Cerebellar cortex (tissue), 1 donor: ENCODE measurements at regions not wholly inside any gene's neighbourhood (a gene's known extent, or its start where the extent isn't known, plus 50 kb on each side); places are given as distances from the start of the nearest gene placed in this dataset.
"Not testable (repeated sequence)": the region's sequence is repeated elsewhere in the genome, so short reads cannot be mapped to it uniquely, and the experiment has no call there.

Experiments used
- DNase-seq: peaks from one replicate; pipeline ENCODE4 v3.0.0-alpha.2; 2015; ENCODE audit warnings: low spot score

DNA sequence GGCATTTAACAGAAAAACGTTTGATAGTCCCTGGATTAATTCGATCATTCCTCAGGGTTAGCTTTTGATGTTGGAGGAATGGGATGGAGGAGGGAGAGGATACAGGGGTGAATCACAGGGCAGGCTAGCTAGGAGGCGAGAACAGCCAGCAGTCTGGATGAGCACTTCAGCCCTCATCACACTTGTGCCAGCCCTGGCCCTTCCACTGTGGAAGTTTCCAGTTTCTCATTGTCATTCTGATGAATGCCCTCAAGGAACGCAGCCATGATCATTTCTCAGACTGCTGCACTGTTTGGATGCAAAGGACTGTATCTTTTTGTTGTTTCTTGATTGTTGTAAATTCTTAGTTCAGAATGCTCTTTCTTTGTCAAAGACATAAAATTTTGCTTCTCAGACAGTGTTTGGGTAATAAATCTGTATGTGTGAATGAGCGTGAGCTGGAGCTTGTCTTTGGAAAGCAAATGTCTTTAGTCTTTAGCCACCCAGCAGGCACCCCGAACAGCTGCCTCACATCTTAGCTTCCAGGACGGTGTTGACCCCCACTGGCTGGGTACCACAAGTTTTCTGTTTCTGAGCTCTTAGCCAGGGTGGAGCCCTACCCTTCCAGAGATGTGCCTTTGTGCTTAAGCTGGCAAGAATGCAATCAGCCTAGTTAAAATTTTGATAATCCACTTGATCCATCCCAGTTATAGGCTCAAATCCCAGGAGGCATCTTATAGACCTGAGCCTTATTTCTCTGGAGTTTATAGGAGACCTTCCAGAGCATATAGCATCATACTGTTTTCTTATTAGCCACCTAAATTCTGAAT lies 121.1 kb downstream of the PDCD6IP start:
- no peak for DNase-seq

DNA sequence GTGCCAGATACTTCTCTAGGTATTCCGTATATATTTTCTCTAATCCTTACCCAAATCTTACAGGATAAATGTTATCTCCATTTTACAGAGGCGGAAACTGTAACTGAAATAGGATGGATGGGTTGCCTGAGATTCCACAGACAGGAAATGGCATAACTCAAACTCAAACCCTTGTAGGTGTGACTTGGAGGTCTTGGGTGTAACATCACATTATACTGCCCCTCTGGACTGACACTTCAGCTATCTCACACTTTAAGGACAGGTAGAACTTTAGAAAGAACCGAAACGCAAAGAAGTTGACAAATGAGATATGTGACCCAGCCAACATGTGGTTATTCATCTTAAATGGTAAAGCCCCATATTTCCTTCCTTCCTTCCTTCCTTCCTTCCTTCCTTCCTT lies 122.1 kb downstream of the PDCD6IP start:
- no peak for DNase-seq

- no peak for DNase-seq
Measured at GRCh38 chr3:33921608-33922007, 123.2 kb downstream of the PDCD6IP start.

DNA sequence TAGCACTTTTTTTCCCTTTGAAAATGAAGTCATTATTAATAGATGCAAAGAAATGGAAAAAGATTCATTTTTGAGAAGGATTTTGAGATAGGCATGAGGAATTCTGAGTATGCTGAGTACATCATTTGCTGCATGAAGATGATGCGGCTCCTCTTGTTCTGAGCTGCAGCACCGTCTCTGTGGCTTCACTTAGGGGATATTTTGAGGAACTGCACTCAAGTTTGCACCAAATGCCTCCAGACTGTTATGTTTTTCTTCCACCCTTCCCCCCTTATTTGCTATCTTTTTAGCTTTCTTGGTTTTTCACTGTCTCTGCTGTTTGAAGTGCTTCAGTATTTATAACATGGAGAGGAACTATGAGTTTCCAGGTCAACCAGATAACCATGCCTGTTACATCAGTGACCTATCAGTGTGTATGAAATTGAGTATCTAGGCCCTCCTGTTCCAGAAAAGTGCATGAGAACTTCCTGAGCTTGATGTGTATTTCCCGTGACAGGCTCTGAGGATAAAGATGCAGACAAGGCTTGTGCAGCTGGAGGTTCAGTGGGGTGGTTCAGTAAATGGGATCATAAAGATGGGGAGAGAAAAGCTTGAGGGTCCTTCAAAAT lies 128.7 kb downstream of the PDCD6IP start:
- DNase-seq = no peak

GRCh38 chr3:33929813-33930212 lies 131.4 kb downstream of the PDCD6IP start:
- no peak for DNase-seq

DNA sequence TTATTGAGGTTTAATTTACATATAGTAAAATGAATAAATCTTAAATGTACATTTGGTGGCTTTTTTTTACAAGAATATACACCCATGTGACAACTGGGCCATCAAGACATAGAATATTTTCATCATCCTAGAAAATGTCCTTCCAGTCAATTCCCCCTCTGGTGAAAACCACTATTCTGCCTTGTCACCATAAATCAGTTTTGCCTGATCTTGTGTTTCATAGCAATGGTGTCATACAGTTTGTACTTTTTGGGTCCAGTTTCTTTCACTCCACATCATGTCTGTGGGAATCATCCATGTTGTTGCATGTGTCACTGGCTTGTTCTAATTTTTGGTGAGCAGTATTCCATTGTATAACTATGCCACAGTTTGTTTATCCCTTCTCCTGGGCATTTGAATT lies 133.1 kb downstream of the PDCD6IP start:
- no peak for DNase-seq

DNA sequence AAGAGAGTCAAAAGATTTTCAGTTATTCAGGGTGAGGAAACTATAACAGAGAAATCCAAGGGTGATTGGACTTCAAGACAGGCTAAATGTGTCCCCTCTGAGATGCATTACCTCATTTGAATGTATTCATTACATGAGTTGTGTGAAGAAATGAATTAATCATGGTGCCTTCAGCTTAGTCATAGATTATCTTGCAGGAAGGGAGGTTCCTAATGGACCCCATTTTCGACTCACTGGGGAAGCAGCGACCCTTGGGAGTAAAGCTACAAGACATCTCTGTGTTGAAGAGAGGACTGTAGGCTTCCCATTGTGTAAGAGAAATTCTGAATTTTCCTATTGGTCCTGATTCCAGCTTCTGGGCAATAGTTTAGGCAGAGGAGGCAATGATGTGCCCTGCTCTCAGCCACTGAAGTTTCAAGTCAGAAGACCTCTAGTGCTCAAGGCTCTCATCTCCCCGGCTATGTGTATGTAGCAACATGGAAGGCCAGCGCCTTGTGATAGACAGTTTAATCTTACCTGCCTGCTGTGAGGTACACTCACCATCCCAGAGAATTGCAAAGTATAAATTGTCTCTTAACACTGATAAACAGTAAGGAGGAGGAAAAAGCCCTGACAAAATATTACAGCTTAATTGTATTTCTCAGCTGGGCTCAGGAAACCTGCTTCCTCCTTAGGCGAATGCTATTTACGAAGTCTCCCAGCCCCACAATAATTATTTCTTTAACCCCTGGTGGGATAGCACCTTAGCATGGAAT lies 133.8 kb downstream of the PDCD6IP start:
- DNase-seq = no peak

GRCh38 chr3:33936171-33936920 lies 137.9 kb downstream of the PDCD6IP start:
- no peak for DNase-seq

DNA sequence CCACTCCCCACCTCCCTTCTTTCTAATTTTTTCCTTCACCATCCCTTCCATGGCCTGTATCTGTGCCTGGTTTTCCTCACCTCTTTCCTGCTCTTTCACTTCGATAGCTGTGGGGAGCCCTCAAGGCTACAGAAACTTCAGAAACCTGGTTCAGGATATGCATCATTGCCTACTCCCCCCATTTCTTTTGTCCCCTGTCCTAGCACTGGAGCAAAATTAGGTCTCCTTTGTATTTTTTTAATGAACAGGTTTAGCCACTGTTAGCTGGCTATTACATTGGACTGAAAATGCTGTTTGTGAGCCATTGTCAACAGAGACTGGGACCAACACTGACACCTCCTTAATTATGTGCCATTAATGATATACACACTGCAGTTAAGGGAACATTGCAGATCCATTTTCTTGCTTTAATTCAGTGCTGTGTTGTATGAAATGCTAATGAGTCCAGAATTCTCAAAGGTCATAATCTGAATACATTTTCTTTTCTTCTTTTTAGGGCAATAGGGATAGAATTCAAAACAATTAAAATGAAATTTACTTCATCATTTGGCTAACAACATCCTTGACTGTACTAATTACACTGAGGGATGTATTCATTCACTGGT lies 138.6 kb downstream of the PDCD6IP start:
- no peak for DNase-seq

DNA sequence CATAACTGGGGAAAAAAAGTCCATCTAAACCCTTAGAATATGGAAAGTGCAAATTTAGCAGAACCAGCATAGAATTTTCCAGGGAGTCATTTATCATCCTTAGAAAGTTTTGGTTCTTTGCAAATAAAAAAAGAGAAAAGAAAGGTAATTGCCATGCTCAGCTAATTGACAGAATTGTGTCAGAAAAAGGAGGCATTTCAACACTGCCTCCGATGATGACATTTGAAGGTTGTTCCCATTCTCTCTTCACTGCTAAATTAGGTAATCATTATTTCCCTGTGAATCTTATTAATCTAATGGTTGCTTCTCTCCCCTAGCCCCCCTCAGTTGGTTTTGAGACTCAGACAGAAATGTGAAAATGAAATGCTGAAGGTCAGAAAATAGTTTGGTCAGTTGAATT lies 139.2 kb downstream of the PDCD6IP start:
- DNase-seq = no peak

DNA sequence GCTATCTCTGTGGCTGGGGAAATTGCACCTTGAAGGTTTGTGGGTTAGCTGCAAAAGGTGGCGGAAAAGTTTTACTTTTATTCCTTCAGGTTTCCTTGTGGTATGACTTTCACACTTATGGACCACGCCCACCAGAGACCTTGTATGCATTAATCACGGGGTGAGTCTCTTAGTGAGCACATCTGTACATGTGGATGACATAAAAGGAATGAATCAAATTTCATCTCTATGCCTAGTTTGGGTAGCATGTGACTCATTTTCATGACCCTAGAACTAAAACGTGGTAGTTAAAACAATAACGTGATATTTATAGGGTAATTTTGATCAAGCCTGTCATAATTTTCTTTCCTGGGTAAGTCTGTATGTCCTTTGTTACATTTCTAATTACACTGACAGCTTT lies 141.7 kb downstream of the PDCD6IP start:
- DNase-seq = no peak

GRCh38 chr3:33940736-33941135 lies 142.3 kb downstream of the PDCD6IP start:
- no peak for DNase-seq

- no peak for DNase-seq
Measured at GRCh38 chr3:33941804-33942203, 143.4 kb downstream of the PDCD6IP start.

- no peak for DNase-seq
Measured at GRCh38 chr3:33942483-33943150, 144.2 kb downstream of the PDCD6IP start.

DNA sequence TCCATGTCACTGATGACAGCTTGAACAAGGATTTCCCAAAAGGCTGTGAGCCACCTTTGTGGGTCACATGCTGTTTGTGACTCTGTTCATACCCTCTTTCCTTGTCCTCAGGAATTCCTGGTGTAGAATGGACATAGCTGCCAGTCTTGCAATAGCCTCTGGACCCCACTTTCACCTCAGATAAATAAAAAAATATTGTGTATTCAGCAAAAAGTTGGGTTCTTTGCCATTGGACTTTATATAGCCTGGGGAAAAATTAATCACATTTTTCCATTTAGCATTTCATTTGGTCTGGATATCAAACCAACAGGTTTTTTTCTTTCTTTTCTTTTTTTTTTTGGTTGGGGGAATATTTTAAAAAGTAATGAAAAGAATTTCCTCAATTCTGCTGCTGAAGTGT lies 144.8 kb downstream of the PDCD6IP start:
- no peak for DNase-seq

DNA sequence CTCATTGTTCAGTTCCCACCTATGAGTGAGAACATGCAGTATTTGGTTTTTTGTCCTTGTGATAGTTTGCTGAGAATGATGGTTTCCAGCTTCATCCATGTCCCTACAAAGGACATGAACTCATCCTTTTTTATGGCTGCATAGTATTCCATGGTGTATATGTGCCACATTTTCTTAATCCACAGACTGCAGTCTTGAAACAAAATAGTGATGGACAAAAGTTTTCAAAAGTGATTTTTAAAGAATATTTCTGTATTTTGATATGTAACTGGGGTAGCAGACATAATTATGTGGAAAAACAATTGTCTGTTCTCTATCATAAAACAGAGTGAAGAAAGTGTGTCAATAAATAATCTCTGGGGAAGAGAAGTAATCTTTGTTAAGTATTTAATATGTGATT lies 148.2 kb downstream of the PDCD6IP start:
- not testable (repeated sequence) for DNase-seq

DNA sequence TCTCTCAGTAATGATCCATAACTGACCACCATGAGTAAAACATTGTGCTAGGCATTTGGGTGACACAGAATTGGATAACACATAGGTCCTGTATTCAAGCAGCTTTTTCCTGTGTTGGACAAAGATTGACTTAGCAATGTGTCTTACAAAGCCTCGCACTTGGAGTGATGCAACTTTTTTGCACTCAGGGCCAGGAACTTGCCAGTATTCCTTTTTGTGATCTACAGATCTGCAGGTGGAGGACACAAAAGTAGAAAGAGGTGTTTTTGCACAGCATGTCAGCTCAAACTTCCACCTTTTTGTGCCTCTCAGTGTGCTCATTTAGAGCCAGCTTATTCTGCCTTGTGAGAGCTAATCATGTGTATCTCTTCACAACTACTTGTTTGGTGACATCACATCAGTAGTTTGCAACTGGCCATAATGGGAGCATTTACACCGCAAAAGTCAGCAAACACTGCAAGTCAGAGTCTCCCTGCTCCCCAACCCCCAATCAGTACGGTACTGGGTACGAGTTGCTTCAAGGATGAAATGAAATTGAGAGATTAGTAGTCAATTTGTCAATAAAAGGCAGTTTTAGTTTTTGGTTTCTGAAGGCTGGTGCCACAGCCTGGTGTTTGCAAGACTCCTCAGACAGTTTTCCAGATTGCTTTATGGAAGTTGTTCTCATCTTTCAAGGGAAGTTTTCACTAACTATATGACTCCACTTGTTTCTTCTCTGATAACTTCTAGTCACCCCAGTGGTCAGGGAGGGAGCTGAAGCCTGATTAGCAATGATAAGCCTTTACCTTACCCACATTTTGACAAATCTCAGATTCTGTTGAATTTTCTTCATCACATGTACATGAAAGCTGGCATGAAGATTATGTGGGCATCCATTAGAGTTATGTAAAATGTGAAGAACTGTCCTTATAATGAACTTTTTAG lies 149.1 kb downstream of the PDCD6IP start:
- DNase-seq = no peak

GRCh38 chr3:33949074-33949473 lies 150.6 kb downstream of the PDCD6IP start:
- DNase-seq = no peak

DNA sequence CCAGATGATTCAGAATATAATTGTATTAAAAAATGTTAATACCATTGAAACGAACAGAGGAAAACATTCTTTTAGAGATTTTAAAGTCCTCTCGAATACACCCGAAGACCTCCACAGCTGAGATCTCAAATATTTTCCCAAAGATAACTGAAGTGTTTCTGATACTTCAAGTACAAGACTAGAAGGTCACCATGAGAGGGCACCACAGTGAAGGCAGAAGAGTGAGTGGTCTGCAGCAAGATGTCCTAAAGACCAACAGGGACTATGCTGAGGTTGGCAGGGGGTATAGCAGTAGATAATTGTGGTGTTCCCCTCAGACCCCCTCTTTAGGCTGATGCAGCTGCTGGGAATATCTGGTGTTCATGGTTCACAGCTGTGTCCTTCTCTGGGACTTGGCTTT lies 156.5 kb downstream of the PDCD6IP start:
- DNase-seq = no peak

DNA sequence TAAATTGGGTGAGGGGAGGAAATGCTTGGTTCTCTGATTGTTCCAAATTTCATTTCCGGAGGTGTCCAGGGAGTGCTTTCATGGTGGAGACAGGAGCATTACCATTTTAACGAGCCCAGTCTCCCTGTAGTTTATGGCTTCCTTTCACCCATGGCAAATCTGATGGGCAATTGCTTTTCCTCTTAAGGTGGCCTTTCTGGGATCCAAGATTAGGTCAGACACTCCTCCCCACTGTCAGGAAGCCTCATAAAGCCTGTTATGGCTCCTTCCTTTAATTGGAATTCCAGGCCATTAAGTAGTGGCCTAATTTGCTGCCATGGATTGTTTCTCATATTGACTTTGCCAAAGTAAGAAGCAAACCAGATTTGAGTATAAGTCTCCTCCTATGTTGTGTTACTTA lies 157.8 kb downstream of the PDCD6IP start:
- no peak for DNase-seq
